ENCODE measurements at regions not wholly inside any gene's neighbourhood (a gene's known extent, or its start where the extent isn't known, plus 50 kb on each side); places are given as distances from the start of the nearest gene placed in this dataset.
A peak's percentile ranks its signal among the peaks of the same experiment; 100 is the strongest.

GRCh38 chr3:6220447-6220846, 640.5 kb upstream of the GRM7 start:
- H3K4me3 ChIP-seq (ENCODE audit: low read depth, low read length) = no peak overlapping the region
- no peak for TF ChIP-seq CTCF (IDR thresholded peaks at IDR 0.05; ENCODE audit: insufficient read depth, low read depth, low read length, missing control alignments)
- no peak for DNase-seq (ENCODE audit: low read depth)

GRCh38 chr3:6222069-6222468, 638.8 kb upstream of the GRM7 start:
- no peak overlapping the region for H3K4me3 ChIP-seq (ENCODE audit: low read depth, low read length)
- no peak for DNase-seq (ENCODE audit: low read depth)
- TF ChIP-seq CTCF (IDR thresholded peaks at IDR 0.05; ENCODE audit: insufficient read depth, low read depth, low read length, missing control alignments) = no peak

GRCh38 chr3:6223572-6223971, 637.3 kb upstream of the GRM7 start:
- no peak for TF ChIP-seq CTCF (IDR thresholded peaks at IDR 0.05; ENCODE audit: insufficient read depth, low read depth, low read length, missing control alignments)
- peak; percentile 54 for DNase-seq (ENCODE audit: low read depth)

GRCh38 chr3:6228958-6229683, 631.8 kb upstream of the GRM7 start:
- no peak for TF ChIP-seq CTCF (IDR thresholded peaks at IDR 0.05; ENCODE audit: insufficient read depth, low read depth, low read length, missing control alignments)
- peak; percentile 77 for DNase-seq (ENCODE audit: low read depth)
- no peak overlapping the region; the same call in 1 of the 2 replicates for H3K4me3 ChIP-seq (ENCODE audit: low read depth, low read length)

More at GRCh38 chr3:6223572-6223971, 637.3 kb upstream of the GRM7 start:
- no peak overlapping the region for H3K4me3 ChIP-seq (ENCODE audit: low read depth, low read length)

GRCh38 chr3:6229778-6230410, 631.0 kb upstream of the GRM7 start:
- peak; percentile 87 for DNase-seq (ENCODE audit: low read depth)
- H3K4me3 ChIP-seq (ENCODE audit: low read depth, low read length) = peak overlapping the region; percentile 16
- TF ChIP-seq CTCF (IDR thresholded peaks at IDR 0.05; ENCODE audit: insufficient read depth, low read depth, low read length, missing control alignments) = no peak

GRCh38 chr3:6242104-6242503, 618.8 kb upstream of the GRM7 start:
- no peak for DNase-seq (ENCODE audit: low read depth)
- no peak for TF ChIP-seq CTCF (IDR thresholded peaks at IDR 0.05; ENCODE audit: insufficient read depth, low read depth, low read length, missing control alignments)
- H3K4me3 ChIP-seq (ENCODE audit: low read depth, low read length) = no peak overlapping the region
